ENCODE measurements at regions not wholly inside any gene's neighbourhood (a gene's known extent, or its start where the extent isn't known, plus 50 kb on each side); places are given as distances from the start of the nearest gene placed in this dataset.

DNA sequence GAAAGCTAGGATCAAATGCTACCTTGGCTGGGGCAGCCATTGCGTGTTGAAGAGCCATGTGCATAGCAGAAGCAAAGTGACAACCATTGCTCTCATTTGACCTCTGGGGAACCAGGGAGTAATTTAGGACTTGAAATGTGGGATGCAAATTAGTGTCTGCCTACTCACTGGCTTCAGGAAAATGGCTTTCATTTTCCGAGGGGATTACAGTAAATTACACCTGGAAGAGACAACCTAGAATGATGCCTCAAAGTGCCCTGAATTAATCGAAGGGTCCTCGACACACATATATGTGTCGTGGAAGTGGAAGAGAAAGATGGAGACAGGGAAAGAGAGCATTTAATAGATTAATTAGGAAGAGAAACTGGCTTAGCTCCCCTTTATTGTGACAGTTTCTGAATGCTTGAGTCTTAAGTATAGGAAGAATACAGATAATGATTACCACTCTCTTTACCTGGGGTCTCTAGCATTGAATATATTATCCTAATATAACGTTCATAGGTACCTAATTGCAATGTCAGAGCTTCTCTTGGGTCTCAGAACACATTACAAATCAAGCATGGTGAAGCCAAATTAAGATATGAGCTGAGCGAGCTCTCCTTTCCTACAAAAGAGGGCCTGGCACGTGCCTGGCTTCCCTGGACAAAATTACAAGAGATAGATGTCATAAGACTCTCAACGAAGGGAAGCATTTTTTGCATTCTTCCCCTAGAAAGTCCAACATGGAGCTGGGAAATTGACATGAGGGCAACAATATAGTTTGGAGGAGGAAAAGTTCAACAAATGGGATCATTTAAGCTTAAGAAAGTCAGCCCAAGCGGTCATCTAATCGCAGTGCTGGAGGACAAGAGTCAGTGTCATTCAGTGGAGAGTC lies 59.5 kb downstream of the MYCN start (continued):
- TF ChIP-seq BCL11B (tag by site-specific recombination; IDR thresholded peaks at IDR 0.05; ENCODE audit: low read depth) = no peak
- TF ChIP-seq, protein P1, sequence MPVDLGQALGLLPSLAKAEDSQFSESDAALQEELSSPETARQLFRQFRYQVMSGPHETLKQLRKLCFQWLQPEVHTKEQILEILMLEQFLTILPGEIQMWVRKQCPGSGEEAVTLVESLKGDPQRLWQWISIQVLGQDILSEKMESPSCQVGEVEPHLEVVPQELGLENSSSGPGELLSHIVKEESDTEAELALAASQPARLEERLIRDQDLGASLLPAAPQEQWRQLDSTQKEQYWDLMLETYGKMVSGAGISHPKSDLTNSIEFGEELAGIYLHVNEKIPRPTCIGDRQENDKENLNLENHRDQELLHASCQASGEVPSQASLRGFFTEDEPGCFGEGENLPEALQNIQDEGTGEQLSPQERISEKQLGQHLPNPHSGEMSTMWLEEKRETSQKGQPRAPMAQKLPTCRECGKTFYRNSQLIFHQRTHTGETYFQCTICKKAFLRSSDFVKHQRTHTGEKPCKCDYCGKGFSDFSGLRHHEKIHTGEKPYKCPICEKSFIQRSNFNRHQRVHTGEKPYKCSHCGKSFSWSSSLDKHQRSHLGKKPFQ (tag by site-specific recombination; IDR thresholded peaks at IDR 0.05) = no peak
- TF ChIP-seq, protein P2, sequence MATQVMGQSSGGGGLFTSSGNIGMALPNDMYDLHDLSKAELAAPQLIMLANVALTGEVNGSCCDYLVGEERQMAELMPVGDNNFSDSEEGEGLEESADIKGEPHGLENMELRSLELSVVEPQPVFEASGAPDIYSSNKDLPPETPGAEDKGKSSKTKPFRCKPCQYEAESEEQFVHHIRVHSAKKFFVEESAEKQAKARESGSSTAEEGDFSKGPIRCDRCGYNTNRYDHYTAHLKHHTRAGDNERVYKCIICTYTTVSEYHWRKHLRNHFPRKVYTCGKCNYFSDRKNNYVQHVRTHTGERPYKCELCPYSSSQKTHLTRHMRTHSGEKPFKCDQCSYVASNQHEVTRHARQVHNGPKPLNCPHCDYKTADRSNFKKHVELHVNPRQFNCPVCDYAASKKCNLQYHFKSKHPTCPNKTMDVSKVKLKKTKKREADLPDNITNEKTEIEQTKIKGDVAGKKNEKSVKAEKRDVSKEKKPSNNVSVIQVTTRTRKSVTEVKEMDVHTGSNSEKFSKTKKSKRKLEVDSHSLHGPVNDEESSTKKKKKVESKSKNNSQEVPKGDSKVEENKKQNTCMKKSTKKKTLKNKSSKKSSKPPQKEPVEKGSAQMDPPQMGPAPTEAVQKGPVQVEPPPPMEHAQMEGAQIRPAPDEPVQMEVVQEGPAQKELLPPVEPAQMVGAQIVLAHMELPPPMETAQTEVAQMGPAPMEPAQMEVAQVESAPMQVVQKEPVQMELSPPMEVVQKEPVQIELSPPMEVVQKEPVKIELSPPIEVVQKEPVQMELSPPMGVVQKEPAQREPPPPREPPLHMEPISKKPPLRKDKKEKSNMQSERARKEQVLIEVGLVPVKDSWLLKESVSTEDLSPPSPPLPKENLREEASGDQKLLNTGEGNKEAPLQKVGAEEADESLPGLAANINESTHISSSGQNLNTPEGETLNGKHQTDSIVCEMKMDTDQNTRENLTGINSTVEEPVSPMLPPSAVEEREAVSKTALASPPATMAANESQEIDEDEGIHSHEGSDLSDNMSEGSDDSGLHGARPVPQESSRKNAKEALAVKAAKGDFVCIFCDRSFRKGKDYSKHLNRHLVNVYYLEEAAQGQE (tag by site-specific recombination; IDR thresholded peaks at IDR 0.05) = no peak

DNA sequence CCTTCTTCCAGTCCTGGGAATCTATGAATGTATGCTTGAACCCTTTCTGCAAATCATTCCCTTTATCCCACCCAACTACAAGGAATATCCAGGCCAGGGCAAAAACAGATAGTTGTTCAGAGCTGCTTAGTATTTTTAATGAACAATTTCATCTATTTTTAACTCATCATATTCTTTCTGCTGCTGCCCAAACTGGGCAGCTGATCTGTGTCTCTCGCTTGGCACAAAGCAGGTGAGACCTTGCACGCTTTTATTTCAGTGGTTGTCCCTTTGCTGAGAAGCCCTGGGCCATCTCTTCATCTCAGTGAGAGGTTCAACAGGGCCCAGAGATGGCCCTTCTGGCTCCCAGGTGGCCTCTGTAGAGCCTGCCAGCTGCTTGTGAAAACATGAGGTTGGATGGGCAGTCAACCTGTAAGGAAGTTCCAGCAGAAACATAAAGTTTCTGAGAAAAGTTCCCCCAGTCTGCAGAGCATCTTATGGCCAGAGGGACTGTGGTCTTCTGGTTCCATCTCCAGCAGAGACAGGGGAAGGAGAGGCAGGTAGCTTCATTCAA lies 57.5 kb downstream of the MYCN start:
- no peak overlapping the region for H3K27ac ChIP-seq (ENCODE audit: extremely low read depth, low read depth, low read length)
- no peaks in the 10 kb centered on the region for H3K9me3 ChIP-seq (ENCODE audit: control insufficient read depth, insufficient read depth, low read depth, low read length)
- no peak for TF ChIP-seq ZSCAN16 (tag by site-specific recombination; IDR thresholded peaks at IDR 0.05)
- TF ChIP-seq, protein P3, sequence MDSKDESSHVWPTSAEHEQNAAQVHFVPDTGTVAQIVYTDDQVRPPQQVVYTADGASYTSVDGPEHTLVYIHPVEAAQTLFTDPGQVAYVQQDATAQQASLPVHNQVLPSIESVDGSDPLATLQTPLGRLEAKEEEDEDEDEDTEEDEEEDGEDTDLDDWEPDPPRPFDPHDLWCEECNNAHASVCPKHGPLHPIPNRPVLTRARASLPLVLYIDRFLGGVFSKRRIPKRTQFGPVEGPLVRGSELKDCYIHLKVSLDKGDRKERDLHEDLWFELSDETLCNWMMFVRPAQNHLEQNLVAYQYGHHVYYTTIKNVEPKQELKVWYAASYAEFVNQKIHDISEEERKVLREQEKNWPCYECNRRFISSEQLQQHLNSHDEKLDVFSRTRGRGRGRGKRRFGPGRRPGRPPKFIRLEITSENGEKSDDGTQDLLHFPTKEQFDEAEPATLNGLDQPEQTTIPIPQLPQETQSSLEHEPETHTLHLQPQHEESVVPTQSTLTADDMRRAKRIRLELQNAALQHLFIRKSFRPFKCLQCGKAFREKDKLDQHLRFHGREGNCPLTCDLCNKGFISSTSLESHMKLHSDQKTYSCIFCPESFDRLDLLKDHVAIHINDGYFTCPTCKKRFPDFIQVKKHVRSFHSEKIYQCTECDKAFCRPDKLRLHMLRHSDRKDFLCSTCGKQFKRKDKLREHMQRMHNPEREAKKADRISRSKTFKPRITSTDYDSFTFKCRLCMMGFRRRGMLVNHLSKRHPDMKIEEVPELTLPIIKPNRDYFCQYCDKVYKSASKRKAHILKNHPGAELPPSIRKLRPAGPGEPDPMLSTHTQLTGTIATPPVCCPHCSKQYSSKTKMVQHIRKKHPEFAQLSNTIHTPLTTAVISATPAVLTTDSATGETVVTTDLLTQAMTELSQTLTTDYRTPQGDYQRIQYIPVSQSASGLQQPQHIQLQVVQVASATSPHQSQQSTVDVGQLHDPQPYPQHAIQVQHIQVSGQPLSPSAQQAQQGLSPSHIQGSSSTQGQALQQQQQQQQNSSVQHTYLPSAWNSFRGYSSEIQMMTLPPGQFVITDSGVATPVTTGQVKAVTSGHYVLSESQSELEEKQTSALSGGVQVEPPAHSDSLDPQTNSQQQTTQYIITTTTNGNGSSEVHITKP (tag by site-specific recombination; IDR thresholded peaks at IDR 0.05) = no peak
- TF ChIP-seq ZBTB20 (tag by site-specific recombination; IDR thresholded peaks at IDR 0.05) = no peak
- TF ChIP-seq ZNF335 (tag by site-specific recombination; conservative IDR thresholded peaks at IDR 0.05) = no peak
- TF ChIP-seq, protein P4, sequence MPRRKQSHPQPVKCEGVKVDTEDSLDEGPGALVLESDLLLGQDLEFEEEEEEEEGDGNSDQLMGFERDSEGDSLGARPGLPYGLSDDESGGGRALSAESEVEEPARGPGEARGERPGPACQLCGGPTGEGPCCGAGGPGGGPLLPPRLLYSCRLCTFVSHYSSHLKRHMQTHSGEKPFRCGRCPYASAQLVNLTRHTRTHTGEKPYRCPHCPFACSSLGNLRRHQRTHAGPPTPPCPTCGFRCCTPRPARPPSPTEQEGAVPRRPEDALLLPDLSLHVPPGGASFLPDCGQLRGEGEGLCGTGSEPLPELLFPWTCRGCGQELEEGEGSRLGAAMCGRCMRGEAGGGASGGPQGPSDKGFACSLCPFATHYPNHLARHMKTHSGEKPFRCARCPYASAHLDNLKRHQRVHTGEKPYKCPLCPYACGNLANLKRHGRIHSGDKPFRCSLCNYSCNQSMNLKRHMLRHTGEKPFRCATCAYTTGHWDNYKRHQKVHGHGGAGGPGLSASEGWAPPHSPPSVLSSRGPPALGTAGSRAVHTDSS (tag by site-specific recombination; IDR thresholded peaks at IDR 0.05) = no peak
- no peak for TF ChIP-seq ZNF558 (tag by site-specific recombination; IDR thresholded peaks at IDR 0.05)
- no peak for TF ChIP-seq ZNF394 (tag by site-specific recombination; IDR thresholded peaks at IDR 0.05; ENCODE audit: borderline replicate concordance)
- TF ChIP-seq ZNF623 (tag by site-specific recombination; IDR thresholded peaks at IDR 0.05) = no peak
- ChIA-PET CTCF (no interaction called here), POLR2A (no interaction called here)
- H3K4me1 ChIP-seq (ENCODE audit: control insufficient read depth, insufficient read depth, low read length) = no peaks in the 10 kb centered on the region
- no peak overlapping the region for H3K4me3 ChIP-seq (ENCODE audit: low read depth, low read length)
- no peaks in the 10 kb centered on the region for H3K36me3 ChIP-seq (ENCODE audit: control insufficient read depth in 2 of 2, insufficient read depth in 1 of 2, low read length in 2 of 2)
